PC-3 (cell line): ENCODE measurements at regions not wholly inside any gene's neighbourhood (a gene's known extent, or its start where the extent isn't known, plus 50 kb on each side); places are given as distances from the start of the nearest gene placed in this dataset.

ENCODE experiments used
- CTCF ChIP-seq: fragments of 300-600 bp; sonication (generic); conservative IDR thresholded peaks from 2 replicates; pipeline ENCODE4 v1.5.1; 2017; ENCODE audit warnings: antibody characterized with exemption, low read depth, mild to moderate bottlenecking, low read length
- EZH2 ChIP-seq: fragments of 300-600 bp; sonication (generic); IDR thresholded peaks from one replicate; pipeline ENCODE4 v1.6.1; 2017; ENCODE audit warnings: antibody characterized with exemption, mild to moderate bottlenecking, low read length; ENCODE audit not compliant: unreplicated experiment
- EZH2phosphoT487 ChIP-seq: fragments of 300-600 bp; sonication (generic); IDR thresholded peaks from 2 replicates; pipeline ENCODE4 v1.6.1; 2018; ENCODE audit warnings: mild to moderate bottlenecking, antibody characterized with exemption, low read length, borderline replicate concordance

GRCh38 chr3:44184319-44184953, 57.2 kb upstream of the TOPAZ1 start:
- no peak for TF ChIP-seq EZH2phosphoT487
- no peak for TF ChIP-seq CTCF
- TF ChIP-seq EZH2 = no peak
